GM23338 (cell line): ENCODE measurements at regions not wholly inside any gene's neighbourhood (a gene's known extent, or its start where the extent isn't known, plus 50 kb on each side); places are given as distances from the start of the nearest gene placed in this dataset.

ENCODE experiments used
- EZH2 ChIP-seq: fragments of 200-600 bp; sonication (generic); IDR thresholded peaks from one replicate; pipeline ENCODE4 v1.8.0; 2017; ENCODE audit warnings: antibody characterized with exemption, mild to moderate bottlenecking, low read depth; ENCODE audit not compliant: unreplicated experiment
- TF ChIP-seq, protein P1 (sequence below), 2 experiments: fragments of 200-600 bp in 1 of 2; sonication (generic) in 1 of 2; conservative IDR thresholded peaks; 2 replicates each; pipeline versions ENCODE4 v1.5.1 to v1.6.1; 2016 to 2017; ENCODE audit warnings: antibody characterized with exemption in 2 of 2, low read depth in 2 of 2, mild to moderate bottlenecking in 2 of 2, moderate library complexity in 1 of 2

DNA sequence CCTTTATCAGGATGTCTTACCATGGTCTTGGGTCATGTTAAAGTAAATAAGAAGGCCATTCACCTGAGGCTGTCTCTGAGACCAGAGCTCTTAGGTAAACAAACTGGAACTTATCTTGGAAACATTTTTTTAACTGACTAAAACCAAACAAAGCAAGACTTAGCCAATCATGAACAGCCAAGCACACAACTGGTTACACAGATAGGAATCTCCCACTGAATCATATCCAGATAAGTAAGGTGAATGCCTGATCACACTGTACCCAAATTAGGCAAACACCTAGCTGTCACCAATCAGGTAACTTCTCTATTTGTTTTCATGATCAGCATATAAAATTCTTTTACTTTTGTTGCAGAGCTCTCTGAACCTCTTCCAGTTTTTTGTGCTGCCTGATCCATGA, 205.4 kb downstream of the CNTN3 start:
- TF ChIP-seq, protein P1, sequence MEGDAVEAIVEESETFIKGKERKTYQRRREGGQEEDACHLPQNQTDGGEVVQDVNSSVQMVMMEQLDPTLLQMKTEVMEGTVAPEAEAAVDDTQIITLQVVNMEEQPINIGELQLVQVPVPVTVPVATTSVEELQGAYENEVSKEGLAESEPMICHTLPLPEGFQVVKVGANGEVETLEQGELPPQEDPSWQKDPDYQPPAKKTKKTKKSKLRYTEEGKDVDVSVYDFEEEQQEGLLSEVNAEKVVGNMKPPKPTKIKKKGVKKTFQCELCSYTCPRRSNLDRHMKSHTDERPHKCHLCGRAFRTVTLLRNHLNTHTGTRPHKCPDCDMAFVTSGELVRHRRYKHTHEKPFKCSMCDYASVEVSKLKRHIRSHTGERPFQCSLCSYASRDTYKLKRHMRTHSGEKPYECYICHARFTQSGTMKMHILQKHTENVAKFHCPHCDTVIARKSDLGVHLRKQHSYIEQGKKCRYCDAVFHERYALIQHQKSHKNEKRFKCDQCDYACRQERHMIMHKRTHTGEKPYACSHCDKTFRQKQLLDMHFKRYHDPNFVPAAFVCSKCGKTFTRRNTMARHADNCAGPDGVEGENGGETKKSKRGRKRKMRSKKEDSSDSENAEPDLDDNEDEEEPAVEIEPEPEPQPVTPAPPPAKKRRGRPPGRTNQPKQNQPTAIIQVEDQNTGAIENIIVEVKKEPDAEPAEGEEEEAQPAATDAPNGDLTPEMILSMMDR (conservative IDR thresholded peaks at IDR 0.05; ENCODE audit: low read depth in 2 of 2), result no peak
- no peak for TF ChIP-seq EZH2
